ENCODE measurements at regions not wholly inside any gene's neighbourhood (a gene's known extent, or its start where the extent isn't known, plus 50 kb on each side); places are given as distances from the start of the nearest gene placed in this dataset.
A peak's percentile ranks its signal among the peaks of the same experiment; 100 is the strongest.
"Not testable (repeated sequence)": the region's sequence is repeated elsewhere in the genome, so short reads cannot be mapped to it uniquely, and the experiment has no call there.

DNA sequence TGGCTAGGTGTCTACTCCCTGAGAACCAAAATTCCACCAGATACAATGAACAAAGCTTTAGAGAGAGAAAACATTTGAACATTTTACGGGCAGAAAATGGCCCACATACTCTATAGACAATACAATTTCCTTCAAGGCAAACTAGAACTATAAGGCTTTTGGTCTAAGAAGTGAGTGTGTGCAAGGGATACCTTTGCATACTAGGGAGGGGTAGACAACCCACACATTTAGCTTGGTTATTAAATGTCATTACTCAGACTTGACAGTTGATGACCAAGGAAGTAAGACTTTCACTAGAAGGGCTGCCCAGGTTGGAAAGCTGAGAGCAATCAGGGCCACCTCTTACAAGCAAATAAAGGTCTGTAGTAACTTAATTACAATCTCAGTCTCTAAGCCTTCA, 64.0 kb upstream of the PLEKHM1 start:
- in situ Hi-C loops (cut with HindIII; ENCODE audit: low sequenced_read_pairs); H3K4me3 ChIP-seq (ENCODE audit: low read depth, low read length); DNase-seq (ENCODE audit: low read depth, low spot score): not testable (repeated sequence)

DNA sequence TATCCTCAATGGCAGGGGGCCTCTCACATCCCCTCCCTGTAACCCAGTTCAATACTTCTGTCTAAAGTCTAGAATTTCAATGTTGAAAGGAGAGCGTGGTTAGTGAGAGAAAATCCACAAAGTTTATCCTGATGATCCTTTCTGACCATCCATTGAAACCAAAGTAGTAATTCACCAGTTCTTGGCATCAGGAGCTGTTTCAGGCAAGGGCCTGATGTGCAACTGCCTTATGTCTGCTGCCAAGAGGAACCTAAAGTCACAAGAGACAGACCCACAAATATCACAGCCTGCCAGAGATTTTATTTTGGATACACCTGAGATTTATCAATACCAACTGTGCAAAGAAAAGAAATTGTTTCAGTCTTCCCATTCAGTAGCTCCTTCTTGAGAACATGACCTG, 68.3 kb upstream of the PLEKHM1 start:
- H3K4me3 ChIP-seq (ENCODE audit: low read depth, low read length); in situ Hi-C loops (cut with HindIII; ENCODE audit: low sequenced_read_pairs); DNase-seq (ENCODE audit: low read depth, low spot score): not testable (repeated sequence)

DNA sequence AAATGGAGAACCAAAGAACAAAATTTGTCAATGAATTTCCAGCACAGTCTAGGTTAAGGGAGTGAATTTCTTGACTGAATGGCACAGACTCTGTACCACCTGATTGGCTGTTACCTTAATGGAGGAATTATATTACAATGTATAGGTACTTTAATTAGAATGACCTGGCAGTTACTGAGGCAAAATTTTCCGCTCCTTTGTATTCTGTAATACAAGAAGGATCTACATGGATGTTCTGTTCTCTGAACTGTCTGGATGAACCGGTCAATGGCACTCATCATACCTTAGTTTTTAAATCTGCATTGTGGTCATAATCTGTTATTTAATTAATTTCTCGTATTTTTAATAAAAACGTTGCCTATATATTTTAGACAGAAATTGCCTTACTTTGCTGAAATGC, 72.3 kb upstream of the PLEKHM1 start:
- H3K4me3 ChIP-seq (ENCODE audit: low read depth, low read length); in situ Hi-C loops (cut with HindIII; ENCODE audit: low sequenced_read_pairs); DNase-seq (ENCODE audit: low read depth, low spot score): not testable (repeated sequence)

DNA sequence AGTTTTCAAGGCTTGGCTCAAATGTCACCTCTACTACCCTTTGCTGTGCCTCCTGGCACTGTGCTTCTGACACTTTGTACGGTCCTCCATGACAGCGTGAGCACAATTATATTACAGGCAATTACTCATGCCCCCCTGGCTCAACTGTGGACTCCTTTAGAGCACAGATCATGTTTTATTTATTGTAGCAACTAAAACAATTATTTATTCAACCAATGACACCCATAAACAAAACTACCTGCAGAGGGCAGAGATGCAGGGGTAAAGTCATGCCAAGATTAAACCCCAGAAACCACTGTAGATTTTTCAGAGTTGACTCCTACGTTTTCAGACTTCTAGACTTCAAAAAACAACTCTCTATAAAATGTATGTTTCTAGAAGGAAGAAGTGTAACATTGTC, 72.8 kb upstream of the PLEKHM1 start:
- DNase-seq (ENCODE audit: low read depth, low spot score); in situ Hi-C loops (cut with HindIII; ENCODE audit: low sequenced_read_pairs); H3K4me3 ChIP-seq (ENCODE audit: low read depth, low read length): not testable (repeated sequence)

DNA sequence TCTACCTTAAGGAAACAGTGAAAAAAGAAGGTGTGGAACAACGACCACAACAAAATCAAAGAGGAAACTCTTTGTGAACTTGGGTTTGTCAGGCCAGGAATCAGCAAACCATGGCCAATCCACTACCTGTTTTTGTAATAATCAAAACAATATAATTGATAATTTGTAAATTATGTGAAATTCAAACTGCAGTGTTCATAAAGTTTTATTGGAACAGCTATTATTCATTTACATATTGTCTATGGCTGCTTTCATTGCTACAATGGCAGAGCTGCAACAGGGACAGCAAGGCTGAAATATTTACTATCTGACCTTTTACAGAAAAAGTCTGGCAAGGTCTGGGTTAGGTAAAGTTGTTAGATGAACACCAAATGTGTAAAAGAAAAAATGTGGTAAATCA, 77.8 kb upstream of the PLEKHM1 start:
- in situ Hi-C loops (cut with HindIII; ENCODE audit: low sequenced_read_pairs); H3K4me3 ChIP-seq (ENCODE audit: low read depth, low read length); DNase-seq (ENCODE audit: low read depth, low spot score): not testable (repeated sequence)

DNA sequence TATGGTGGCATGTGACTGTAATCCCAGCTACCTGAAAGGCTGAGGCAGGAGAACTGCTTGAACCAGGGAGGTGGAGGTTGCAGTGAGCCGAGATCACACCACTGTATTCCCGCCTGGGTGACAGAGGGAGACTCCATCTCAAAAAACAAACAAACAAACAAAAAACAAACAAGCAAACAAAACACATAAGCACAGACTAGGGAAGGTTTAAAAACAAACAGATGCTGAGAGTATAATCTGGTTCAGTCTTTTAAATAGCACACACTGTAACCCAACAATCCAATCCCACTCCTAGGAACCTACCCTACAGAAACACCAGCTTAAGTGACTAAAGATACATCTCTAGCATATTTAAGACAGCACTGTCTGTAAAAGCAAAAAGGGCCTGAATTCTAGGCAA, 82.8 kb upstream of the PLEKHM1 start:
- in situ Hi-C loops (cut with HindIII; ENCODE audit: low sequenced_read_pairs); DNase-seq (ENCODE audit: low read depth, low spot score); H3K4me3 ChIP-seq (ENCODE audit: low read depth, low read length): not testable (repeated sequence)

DNA sequence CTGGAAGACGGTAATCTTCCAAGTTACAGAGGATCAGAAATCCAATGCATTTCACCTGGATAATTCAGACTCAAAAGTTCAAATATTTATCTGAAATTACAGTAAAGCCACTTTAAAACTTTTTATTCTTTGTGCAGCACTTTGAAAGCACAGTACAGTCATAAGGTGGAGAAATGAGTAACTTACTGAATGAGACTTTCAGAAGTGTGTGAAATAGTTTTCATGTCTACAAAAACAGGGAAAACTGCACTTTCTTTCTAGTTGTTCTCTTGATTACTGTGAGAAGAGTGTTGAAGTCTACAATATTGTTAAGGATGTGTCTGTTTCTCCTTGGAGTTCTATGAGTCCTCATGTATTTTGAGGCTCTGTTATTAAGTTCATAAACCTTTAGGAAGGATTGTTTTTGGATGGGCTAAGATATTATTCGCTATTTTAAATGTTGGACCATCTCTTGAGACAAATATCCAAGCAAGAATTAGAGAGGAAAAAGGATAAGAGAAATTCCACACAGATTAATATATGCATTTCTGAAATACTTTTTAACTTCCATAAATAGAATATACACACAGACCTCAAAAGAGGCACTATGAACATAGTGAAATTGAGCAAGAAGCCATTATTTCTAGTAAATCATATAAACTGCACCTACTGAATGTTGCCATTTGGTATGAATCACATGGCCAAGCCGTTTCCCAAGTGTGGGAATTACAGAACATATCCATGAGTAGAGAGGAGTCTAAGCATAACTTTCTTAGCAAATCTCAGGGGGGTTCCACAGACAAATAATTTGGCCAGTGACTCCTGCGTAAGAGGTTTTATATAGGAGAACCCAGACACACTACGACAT, 83.6 kb upstream of the PLEKHM1 start:
- in situ Hi-C loops (cut with HindIII; ENCODE audit: low sequenced_read_pairs) = no loop called here
- no peak overlapping the region for H3K4me3 ChIP-seq (ENCODE audit: low read depth, low read length)
- TF ChIP-seq, protein P1, sequence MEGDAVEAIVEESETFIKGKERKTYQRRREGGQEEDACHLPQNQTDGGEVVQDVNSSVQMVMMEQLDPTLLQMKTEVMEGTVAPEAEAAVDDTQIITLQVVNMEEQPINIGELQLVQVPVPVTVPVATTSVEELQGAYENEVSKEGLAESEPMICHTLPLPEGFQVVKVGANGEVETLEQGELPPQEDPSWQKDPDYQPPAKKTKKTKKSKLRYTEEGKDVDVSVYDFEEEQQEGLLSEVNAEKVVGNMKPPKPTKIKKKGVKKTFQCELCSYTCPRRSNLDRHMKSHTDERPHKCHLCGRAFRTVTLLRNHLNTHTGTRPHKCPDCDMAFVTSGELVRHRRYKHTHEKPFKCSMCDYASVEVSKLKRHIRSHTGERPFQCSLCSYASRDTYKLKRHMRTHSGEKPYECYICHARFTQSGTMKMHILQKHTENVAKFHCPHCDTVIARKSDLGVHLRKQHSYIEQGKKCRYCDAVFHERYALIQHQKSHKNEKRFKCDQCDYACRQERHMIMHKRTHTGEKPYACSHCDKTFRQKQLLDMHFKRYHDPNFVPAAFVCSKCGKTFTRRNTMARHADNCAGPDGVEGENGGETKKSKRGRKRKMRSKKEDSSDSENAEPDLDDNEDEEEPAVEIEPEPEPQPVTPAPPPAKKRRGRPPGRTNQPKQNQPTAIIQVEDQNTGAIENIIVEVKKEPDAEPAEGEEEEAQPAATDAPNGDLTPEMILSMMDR (IDR thresholded peaks at IDR 0.05; ENCODE audit: low read depth, low read length) = no peak
- DNase-seq (ENCODE audit: low read depth, low spot score) = peak; percentile 12

DNA sequence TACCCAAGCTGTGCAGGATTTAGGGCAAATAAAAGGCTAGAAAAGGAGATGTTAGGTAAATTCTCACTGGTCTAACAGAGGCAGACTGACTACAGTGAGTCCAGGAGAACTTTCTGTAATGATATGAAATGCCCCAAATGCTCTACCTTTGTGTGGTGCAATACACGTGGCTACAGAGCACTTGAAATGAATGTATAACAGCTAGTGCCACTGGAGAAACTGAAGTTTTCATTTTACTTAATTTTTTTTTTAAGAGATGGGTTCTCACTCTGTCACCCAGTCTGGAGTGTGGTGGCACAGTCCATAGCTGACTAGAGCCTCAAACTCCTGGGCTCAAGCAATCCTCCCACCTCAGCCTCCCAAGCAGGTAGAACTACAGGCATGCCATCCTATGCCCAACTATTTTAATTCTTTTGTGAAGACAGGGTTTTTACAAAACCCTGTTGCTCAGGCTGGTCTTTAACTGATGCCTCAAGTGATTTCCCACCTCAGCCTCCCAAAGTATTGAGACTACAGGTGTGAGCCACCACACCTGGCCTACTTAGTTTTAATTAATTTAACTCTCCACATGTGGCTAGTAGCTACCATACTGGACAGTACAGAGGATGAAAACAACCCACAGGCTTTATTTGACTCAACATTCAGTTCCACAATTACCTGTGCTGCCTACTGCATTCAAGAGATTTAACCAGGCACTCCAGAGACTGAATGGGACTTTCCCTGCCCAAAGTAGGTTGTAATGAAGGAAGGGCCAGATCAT, 84.8 kb upstream of the PLEKHM1 start:
- in situ Hi-C loops (cut with HindIII; ENCODE audit: low sequenced_read_pairs) = no loop called here
- DNase-seq (ENCODE audit: low read depth, low spot score) = no peak
- no peak overlapping the region for H3K4me3 ChIP-seq (ENCODE audit: low read depth, low read length)
- TF ChIP-seq, protein P1 (IDR thresholded peaks at IDR 0.05; ENCODE audit: low read depth, low read length) = no peak

DNA sequence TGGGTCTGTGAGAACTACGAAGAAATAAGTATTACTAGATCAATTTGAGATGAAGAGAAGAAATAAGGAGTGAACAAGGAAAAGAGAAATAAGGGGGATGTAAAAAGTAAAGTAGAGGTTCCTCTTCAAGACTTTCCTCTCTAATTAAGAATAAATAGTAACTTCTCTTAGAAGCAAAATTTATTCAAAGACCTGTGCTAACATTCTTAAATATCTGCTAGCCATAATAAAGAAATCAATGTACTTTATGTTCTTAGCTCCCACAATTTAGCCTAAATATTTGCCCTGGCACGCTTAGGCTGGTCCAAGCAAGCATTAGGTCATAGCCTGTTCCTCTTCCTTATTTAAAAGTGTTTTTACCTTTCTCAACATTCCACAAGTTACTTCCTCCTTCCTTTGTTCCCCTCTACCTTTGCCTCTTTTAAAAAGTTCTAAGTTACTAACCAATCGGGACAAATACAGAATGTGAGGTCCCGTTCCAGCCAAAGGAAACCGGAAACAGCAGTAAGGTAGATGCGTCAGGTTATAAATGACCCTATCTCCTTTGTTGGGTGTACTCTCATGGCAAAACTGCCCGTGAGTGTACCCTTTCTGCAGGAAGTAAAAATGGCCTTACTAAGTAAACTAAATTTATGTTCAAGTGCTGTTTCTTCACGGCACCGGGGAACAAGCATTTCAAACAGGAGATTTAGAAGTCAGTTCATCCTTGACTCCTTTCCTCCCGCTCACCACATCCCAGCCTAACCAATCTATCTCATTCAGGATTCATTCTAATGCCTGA, 86.2 kb upstream of the PLEKHM1 start:
- in situ Hi-C loops (cut with HindIII; ENCODE audit: low sequenced_read_pairs); DNase-seq (ENCODE audit: low read depth, low spot score); H3K4me3 ChIP-seq (ENCODE audit: low read depth, low read length): not testable (repeated sequence)

DNA sequence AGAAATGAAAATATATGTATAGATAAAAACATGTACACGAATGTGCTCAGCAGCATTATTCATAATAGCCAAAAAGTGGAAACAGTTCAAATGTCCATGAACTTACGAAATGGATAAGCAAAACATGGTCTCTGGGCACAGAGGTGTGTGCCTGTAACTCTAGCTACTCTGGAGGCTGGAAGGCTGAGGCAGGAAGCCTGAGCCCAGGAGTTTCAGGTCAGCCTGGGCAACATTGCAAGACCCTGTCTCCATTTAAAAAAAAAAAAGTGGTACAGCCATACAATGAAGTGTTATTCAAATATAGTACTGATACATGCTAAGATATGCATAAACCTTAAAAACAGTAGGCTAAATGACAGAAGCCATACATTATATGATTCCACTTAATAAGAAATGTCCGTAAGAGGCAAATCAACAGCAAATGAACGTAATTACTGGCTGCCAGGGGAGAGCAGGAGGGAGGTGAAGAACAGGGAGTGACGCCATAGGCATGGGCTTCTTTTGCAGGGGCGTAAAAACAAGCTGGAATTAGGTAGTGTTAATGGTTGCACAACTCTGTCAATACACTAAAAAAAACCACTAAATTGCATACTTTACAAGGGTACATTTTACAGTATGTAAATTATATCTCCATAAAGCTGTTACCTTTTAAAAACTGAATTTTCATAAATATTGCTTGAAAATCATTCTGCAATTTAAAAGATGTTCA, 87.2 kb upstream of the PLEKHM1 start:
- DNase-seq (ENCODE audit: low read depth, low spot score) = no peak
- TF ChIP-seq, protein P1 (IDR thresholded peaks at IDR 0.05; ENCODE audit: low read depth, low read length) = no peak
- H3K4me3 ChIP-seq (ENCODE audit: low read depth, low read length) = no peak overlapping the region
- in situ Hi-C loops (cut with HindIII; ENCODE audit: low sequenced_read_pairs) = no loop called here

All from astrocyte of the spinal cord (primary cell).